H1 (cell line): ENCODE measurements at regions not wholly inside any gene's neighbourhood (a gene's known extent, or its start where the extent isn't known, plus 50 kb on each side); places are given as distances from the start of the nearest gene placed in this dataset.

Experiments
- CTCF ChIA-PET: fragments of 300-600 bp; sonication (Branson Sonifier 250); formaldehyde crosslinking; loops from one replicate; lab custom pipeline; 2021; ENCODE audit not compliant: partially characterized antibody; lab: Charles Lee
- POLR2A ChIA-PET: fragments of 300-600 bp; sonication (Branson Sonifier 250); formaldehyde crosslinking; loops from one replicate; lab custom pipeline; 2021; ENCODE audit warnings: inconsistent platforms; ENCODE audit not compliant: partially characterized antibody; lab: Charles Lee
- DNase-seq, 2 experiments: peaks; one replicate each; pipeline versions ENCODE4 v3.0.0 to v3.0.0-alpha.2; 2010 to 2022; ENCODE audit warnings: low spot score in 2 of 2, low read depth in 1 of 2, mixed read lengths in 1 of 2
- FAIRE-seq: peaks from 2 replicates; lab custom pipeline; 2011; peaks lifted over from hg19 to GRCh38; lab: Jason Lieb, UNC
- H2AFZ ChIP-seq: 2 replicates; pipeline ENCODE4 v1.8.1; 2012; ENCODE audit warnings: low read length, inconsistent platforms
- H2AK5ac ChIP-seq: 2 replicates; pipeline ENCODE4 v1.6.1; 2013; ENCODE audit warnings: low read depth, low read length
- H2BK120ac ChIP-seq: replicated peaks from 2 replicates; pipeline ENCODE3; 2013; ENCODE audit warnings: low read depth, low read length, inconsistent platforms
- H2BK12ac ChIP-seq: 2 replicates; pipeline ENCODE4 v1.6.1; 2013; ENCODE audit warnings: low read depth, low read length
- H2BK15ac ChIP-seq: 2 replicates; pipeline ENCODE4 v1.6.1; 2013; ENCODE audit warnings: low read length
- H2BK20ac ChIP-seq: 2 replicates; pipeline ENCODE4 v1.6.1; 2013; ENCODE audit warnings: low read length
- H2BK5ac ChIP-seq: 2 replicates; pipeline ENCODE4 v1.6.1; 2013; ENCODE audit warnings: low read depth, low read length
- H3K14ac ChIP-seq: 2 replicates; pipeline ENCODE4 v1.6.1; 2013; ENCODE audit warnings: inconsistent platforms; ENCODE audit not compliant: insufficient read length
- H3K18ac ChIP-seq: 2 replicates; pipeline ENCODE4 v1.6.1; 2013; ENCODE audit warnings: low read length; ENCODE audit errors: extremely low read depth
- H3K23ac ChIP-seq: 2 replicates; pipeline ENCODE4 v1.6.1; 2013; ENCODE audit warnings: inconsistent platforms; ENCODE audit not compliant: insufficient read length
- H3K23me2 ChIP-seq: 2 replicates; pipeline ENCODE4 v1.6.1; 2013; ENCODE audit warnings: low read depth, low read length
- H3K27ac ChIP-seq: 2 replicates; pipeline ENCODE4 v1.6.1; 2011; ENCODE audit warnings: low read depth, low read length, inconsistent platforms
- H3K27me3 ChIP-seq, 4 experiments: replicated peaks in 1 of 4; 1 replicate in 1 of 4; 2 replicates in 3 of 4; pipeline versions ENCODE4 v1.6.1 to v1.8.1; 2011 to 2013; ENCODE audit warnings: low read length in 3 of 4, mild to moderate bottlenecking in 3 of 4, inconsistent platforms in 2 of 4, mixed read lengths in 2 of 4, moderate library complexity in 1 of 4; ENCODE audit not compliant: control insufficient read depth in 3 of 4, insufficient read depth in 3 of 4; ENCODE audit errors: extremely low read depth in 1 of 4
- H3K36me3 ChIP-seq, 4 experiments: 2 replicates each; pipeline versions ENCODE4 v1.6.1 to v1.8.1; 2011 to 2013; ENCODE audit warnings: mild to moderate bottlenecking in 4 of 4, low read length in 3 of 4, moderate library complexity in 2 of 4, control low read depth in 1 of 4, inconsistent platforms in 1 of 4; ENCODE audit not compliant: insufficient read depth in 4 of 4, control insufficient read depth in 2 of 4
- H3K4ac ChIP-seq: replicated peaks from 2 replicates; pipeline ENCODE3; 2013; ENCODE audit warnings: low read length, low read depth, mixed read lengths, inconsistent platforms; ENCODE audit not compliant: insufficient read length
- H3K4me1 ChIP-seq, 4 experiments: replicated peaks in 1 of 4; 1 replicate in 1 of 4; 2 replicates in 3 of 4; pipeline versions ENCODE4 v1.6.1 to v1.8.1; 2011 to 2013; ENCODE audit warnings: low read length in 3 of 4, inconsistent platforms in 2 of 4, mixed read lengths in 1 of 4; ENCODE audit not compliant: insufficient read depth in 4 of 4, control insufficient read depth in 3 of 4
- H3K4me2 ChIP-seq, 2 experiments: 2 replicates each; pipeline versions ENCODE4 v1.6.1 to v1.8.1; 2011 to 2013; ENCODE audit warnings: low read depth in 2 of 2, low read length in 2 of 2, control low read depth in 1 of 2, inconsistent platforms in 1 of 2, mild to moderate bottlenecking in 1 of 2; ENCODE audit not compliant: insufficient read depth in 1 of 2
- H3K4me3 ChIP-seq, 4 experiments: fragments of 200-600, 300-600 bp in 1 of 4; sonication (generic), shearing (Covaris generic), sonication (Bioruptor Twin) in 1 of 4; 2 replicates each; pipeline versions ENCODE4 v1.5.1 to v1.8.1; 2011 to 2016; ENCODE audit warnings: low read length in 4 of 4, low read depth in 3 of 4, control low read depth in 2 of 4, inconsistent platforms in 2 of 4, mild to moderate bottlenecking in 2 of 4, mixed read lengths in 1 of 4, moderate library complexity in 1 of 4; ENCODE audit not compliant: insufficient read depth in 2 of 4; ENCODE audit errors: extremely low read depth in 1 of 4
- H3K56ac ChIP-seq: replicated peaks from 2 replicates; pipeline ENCODE3; 2013; ENCODE audit warnings: low read depth, mild to moderate bottlenecking, mixed read lengths, low read length, inconsistent platforms; ENCODE audit not compliant: insufficient read length
- H3K79me1 ChIP-seq: 2 replicates; pipeline ENCODE4 v1.6.1; 2013; ENCODE audit warnings: low read depth, low read length, control low read depth
- H3K79me2 ChIP-seq, 2 experiments: 2 replicates each; pipeline versions ENCODE4 v1.6.1 to v1.8.1; 2012 to 2013; ENCODE audit warnings: low read length in 2 of 2, mild to moderate bottlenecking in 2 of 2, inconsistent platforms in 1 of 2; ENCODE audit not compliant: insufficient read depth in 2 of 2, control insufficient read depth in 1 of 2
- H3K9ac ChIP-seq, 4 experiments: replicated peaks in 1 of 4; 1 replicate in 1 of 4; 2 replicates in 3 of 4; pipeline versions ENCODE4 v1.6.1 to v1.8.1; 2011 to 2013; ENCODE audit warnings: low read depth in 3 of 4, low read length in 3 of 4, control low read depth in 2 of 4, mild to moderate bottlenecking in 2 of 4, moderate library complexity in 2 of 4, inconsistent platforms in 1 of 4; ENCODE audit errors: extremely low read depth in 1 of 4
- H3K9me3 ChIP-seq, 2 experiments: 2 replicates each; pipeline versions ENCODE4 v1.6.1 to v1.8.1; 2012 to 2013; ENCODE audit warnings: mild to moderate bottlenecking in 2 of 2, moderate library complexity in 2 of 2, control low read depth in 1 of 2, inconsistent platforms in 1 of 2, low read depth in 1 of 2, low read length in 1 of 2, mixed read lengths in 1 of 2; ENCODE audit not compliant: insufficient read depth in 2 of 2
- H4K20me1 ChIP-seq, 2 experiments: replicated peaks in 1 of 2; 2 replicates each; pipeline versions ENCODE3 to v1.8.1; 2011 to 2013; ENCODE audit warnings: inconsistent platforms in 2 of 2, low read length in 2 of 2, mild to moderate bottlenecking in 1 of 2; ENCODE audit not compliant: insufficient read depth in 2 of 2, control insufficient read depth in 1 of 2
- H4K5ac ChIP-seq: 2 replicates; pipeline ENCODE4 v1.6.1; 2013; ENCODE audit warnings: low read length, low read depth, mixed read lengths, inconsistent platforms; ENCODE audit not compliant: insufficient read length
- H4K8ac ChIP-seq: 2 replicates; pipeline ENCODE4 v1.8.0; 2013; ENCODE audit warnings: mild to moderate bottlenecking, moderate library complexity, low read length, inconsistent platforms; ENCODE audit not compliant: insufficient read depth; ENCODE audit errors: extremely low read depth
- H4K91ac ChIP-seq: replicated peaks from 2 replicates; pipeline ENCODE3; 2013; ENCODE audit warnings: low read length, mixed read lengths, inconsistent platforms; ENCODE audit not compliant: insufficient read length
- GTF2F1 ChIP-seq: IDR thresholded peaks from 2 replicates; pipeline ENCODE4 v1.6.1; 2012; ENCODE audit warnings: low read depth, low read length, improper control_type of control experiment, borderline replicate concordance
- JUND ChIP-seq: IDR thresholded peaks from 2 replicates; pipeline ENCODE4 v1.6.1; 2011; ENCODE audit warnings: mild to moderate bottlenecking, improper control_type of control experiment, low read length
- WGBS, 2 experiments: shearing (Covaris generic) in 1 of 2; methylation state at CpG; one replicate each; pipeline versions ENCODE4 v1.1.6 to v1.1.7; 2013 to 2015; ENCODE audit warnings: low lambda C conversion rate in 2 of 2, mixed read lengths in 2 of 2, inconsistent platforms in 1 of 2, low coverage in 1 of 2, missing lambda C conversion rate in 1 of 2; ENCODE audit not compliant: insufficient replicate concordance in 2 of 2, insufficient coverage in 1 of 2, insufficient read length in 1 of 2; ENCODE audit errors: extremely low coverage in 1 of 2, missing lambda C conversion rate in 1 of 2; 5-methylcytosine and 5-hydroxymethylcytosine counted together

- no peak overlapping the region for H3K14ac ChIP-seq
- no peak overlapping the region for H4K8ac ChIP-seq
- no peaks in the 10 kb centered on the region for H3K27me3 ChIP-seq
These were observed 310.2 kb upstream of the TBX22 start for GRCh38 chrX:79704325-79704724.

More at GRCh38 chrX:79704325-79704724, 310.2 kb upstream of the TBX22 start:
- Histone ChIP-seq H3K4me3 (no peak overlapping the region), H3K9ac (no peak overlapping the region), H2BK120ac (no peak overlapping the region), H3K4me2 (no peak overlapping the region), H3K56ac (no peak overlapping the region), H2BK20ac (no peak overlapping the region), H3K36me3 (no peaks in the 10 kb centered on the region), H2AFZ (no peak overlapping the region), H3K23ac (no peak overlapping the region), H2BK12ac (no peak overlapping the region), H3K9me3 (no peaks in the 10 kb centered on the region), H3K27ac (no peak overlapping the region), H3K23me2 (no peaks in the 10 kb centered on the region), H3K18ac (no peak overlapping the region), H2BK15ac (no peak overlapping the region), H2AK5ac (no peak overlapping the region), H4K5ac (no peak overlapping the region), H3K79me2 (no peaks in the 10 kb centered on the region), H4K20me1 (no peaks in the 10 kb centered on the region), H3K79me1 (no peaks in the 10 kb centered on the region), H2BK5ac (no peak overlapping the region), H4K91ac (no peak overlapping the region), H3K4ac (no peak overlapping the region), H3K4me1 (no peaks in the 10 kb centered on the region)
- ChIA-PET POLR2A (no interaction called here), CTCF (no interaction called here)
- FAIRE-seq = no peak
- WGBS, 2 experiments = 100% methylated on average over 1 of the region's 1 CpG; no CpG with 5 or more reads in 1 of the 2 experiments
- no peak for DNase-seq
- TF ChIP-seq JUND = no peak
- TF ChIP-seq GTF2F1 = no peak
